GM19193 (cell line): ENCODE measurements at regions not wholly inside any gene's neighbourhood (a gene's known extent, or its start where the extent isn't known, plus 50 kb on each side); places are given as distances from the start of the nearest gene placed in this dataset.

Source experiments
- POLR2A ChIP-seq: IDR thresholded peaks from 4 replicates; pipeline ENCODE4 v1.6.1; 2011; ENCODE audit not compliant: insufficient read depth, insufficient read length; ENCODE audit errors: extremely low read depth

- TF ChIP-seq POLR2A: no peak
These were observed 189.9 kb upstream of the ZNF184 start for GRCh38 chr6:27662769-27663168.

DNA sequence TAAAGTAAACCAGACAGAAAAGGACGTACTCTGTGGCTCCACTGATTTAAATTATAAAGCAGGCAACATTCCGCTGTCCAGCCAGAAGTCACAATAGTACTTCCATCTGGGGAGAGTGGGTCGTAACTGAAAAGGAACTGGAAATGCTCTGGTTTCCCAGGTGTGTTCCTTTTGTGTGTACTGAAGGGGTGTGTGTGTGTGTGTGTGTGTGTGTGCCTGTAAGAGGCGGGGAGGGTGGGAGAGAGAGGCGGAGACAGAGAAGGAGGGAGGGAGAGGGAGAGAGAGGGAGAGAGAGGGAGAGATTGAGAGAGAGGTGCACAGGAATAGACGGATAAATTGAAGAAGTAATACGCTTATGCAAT, 178.4 kb upstream of the ZNF184 start:
- no peak for TF ChIP-seq POLR2A

- TF ChIP-seq POLR2A: no peak
These were observed 177.9 kb upstream of the ZNF184 start for GRCh38 chr6:27650620-27651370.

- no peak for TF ChIP-seq POLR2A
These were observed 171.6 kb upstream of the ZNF184 start for GRCh38 chr6:27644528-27644927.

GRCh38 chr6:27642744-27643456, 170.0 kb upstream of the ZNF184 start:
- TF ChIP-seq POLR2A: no peak

GRCh38 chr6:27631609-27631916, 158.7 kb upstream of the ZNF184 start:
- TF ChIP-seq POLR2A: no peak

GRCh38 chr6:27630727-27631608, 158.1 kb upstream of the ZNF184 start:
- TF ChIP-seq POLR2A: no peak

DNA sequence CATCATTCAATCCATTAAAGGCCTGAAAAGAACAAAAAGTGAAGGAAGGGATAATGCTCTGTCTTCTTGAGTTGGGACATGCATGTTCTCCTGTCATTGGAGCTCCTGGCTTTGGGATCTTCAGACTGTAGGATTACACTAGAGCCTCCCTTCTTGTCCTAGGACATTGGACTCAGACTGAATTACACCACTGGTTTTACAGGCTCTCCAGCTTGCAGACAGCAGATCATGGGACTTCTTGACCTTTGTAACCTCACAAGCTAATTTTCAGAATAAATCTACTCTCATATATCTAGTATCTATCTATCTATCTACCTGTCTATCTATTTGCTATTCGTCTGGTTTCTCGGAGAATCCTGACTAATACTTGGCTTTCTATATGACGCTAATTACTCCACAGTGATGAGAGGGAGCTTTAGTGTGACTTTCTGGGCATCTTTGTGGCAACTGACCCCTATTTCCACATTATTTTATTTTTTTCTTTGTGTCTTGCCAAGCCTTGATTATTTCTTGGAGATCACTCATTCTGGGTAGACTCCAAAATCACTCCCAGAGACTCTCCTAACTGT, 151.9 kb upstream of the ZNF184 start:
- no peak for TF ChIP-seq POLR2A

- no peak for TF ChIP-seq POLR2A
These were observed 150.2 kb upstream of the ZNF184 start for GRCh38 chr6:27623103-27623502.

- no peak for TF ChIP-seq POLR2A
These were observed 146.5 kb upstream of the ZNF184 start for GRCh38 chr6:27619436-27619835.

- no peak for TF ChIP-seq POLR2A
These were observed 145.1 kb upstream of the ZNF184 start for GRCh38 chr6:27617700-27618689.

DNA sequence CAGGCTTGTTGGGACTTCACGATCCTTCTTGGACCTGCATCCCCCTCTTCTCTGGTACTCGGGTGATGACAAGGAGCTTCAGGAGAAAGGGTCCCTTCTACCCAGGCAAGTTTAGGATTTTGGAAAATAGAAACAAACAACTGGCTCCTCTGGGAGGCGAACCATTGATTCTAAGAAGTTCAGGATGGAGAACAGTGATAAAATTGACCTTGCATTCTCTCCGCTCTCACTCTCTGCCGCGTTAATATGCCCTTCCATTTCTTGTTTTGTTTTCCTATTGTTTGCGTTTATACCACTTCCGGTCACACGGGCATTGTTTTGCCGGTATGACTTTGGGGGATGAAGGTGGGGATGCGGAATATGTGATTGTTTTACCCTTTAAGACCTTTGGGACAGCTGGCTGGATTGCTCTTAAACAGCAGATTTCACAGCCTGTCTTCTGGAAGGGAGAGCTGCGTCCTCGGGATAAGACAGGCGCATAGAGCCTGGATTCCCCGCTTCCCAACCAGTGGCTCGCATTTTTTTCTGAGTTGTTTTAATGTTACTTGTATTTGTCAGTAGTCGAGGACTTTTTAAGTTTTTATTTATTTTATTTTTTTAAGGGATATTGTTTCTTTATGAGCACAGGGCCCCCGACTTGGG, 144.3 kb upstream of the ZNF184 start:
- no peak for TF ChIP-seq POLR2A

DNA sequence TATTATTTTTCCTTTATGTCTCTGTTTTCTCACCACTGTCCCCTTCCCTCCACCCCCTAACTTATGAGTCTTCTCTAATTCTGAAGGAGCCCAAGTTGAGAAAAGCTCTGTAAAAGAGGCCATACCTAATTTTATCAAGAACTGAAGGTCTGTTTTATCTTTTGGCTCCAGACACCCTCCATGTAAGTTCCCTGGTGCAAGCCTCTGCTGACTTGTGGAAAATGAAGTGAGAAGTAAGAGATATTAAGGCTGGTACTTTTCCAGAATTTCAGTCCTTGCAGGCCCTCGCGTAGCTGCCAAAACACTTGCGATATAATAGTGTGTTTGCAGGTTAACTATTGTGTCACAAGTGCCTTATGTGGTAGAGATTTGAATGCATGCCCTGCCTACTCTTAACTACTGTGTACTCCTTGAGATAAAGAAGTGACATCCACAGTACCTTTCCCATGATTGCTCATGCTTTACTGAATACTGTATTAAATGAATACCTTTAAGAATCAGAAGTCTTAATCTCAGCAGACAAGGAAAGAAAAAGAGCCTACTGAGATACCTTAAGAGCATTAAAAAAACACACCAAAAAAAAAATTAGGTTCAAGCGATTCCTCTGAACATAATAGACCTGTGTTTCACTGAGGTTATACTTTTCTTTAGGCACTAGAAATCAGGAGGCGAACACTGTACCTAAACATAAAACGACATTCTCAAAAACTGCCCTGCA, 143.6 kb upstream of the ZNF184 start:
- TF ChIP-seq POLR2A: no peak
